GM23338 (cell line): ENCODE measurements at regions not wholly inside any gene's neighbourhood (a gene's known extent, or its start where the extent isn't known, plus 50 kb on each side); places are given as distances from the start of the nearest gene placed in this dataset.

Experiments used
- CREB1 ChIP-seq: fragments of 250-450 bp; sonication (Bioruptor Pico); IDR thresholded peaks from 2 replicates; pipeline ENCODE4 v1.5.0; 2020; ENCODE audit warnings: low read depth, mild to moderate bottlenecking, moderate library complexity
- JUNB ChIP-seq: IDR thresholded peaks from one replicate; pipeline ENCODE4 v1.6.1; 2016; ENCODE audit warnings: antibody characterized with exemption; ENCODE audit not compliant: unreplicated experiment
- NANOG ChIP-seq: IDR thresholded peaks from 2 replicates; pipeline ENCODE4 v1.6.1; 2016; ENCODE audit warnings: antibody characterized with exemption, borderline replicate concordance
- REST ChIP-seq: IDR thresholded peaks from one replicate; pipeline ENCODE4 v1.6.1; 2018; ENCODE audit warnings: antibody characterized with exemption; ENCODE audit not compliant: unreplicated experiment
- ZNF331 ChIP-seq: fragments of 250-450 bp; sonication (Bioruptor Pico); IDR thresholded peaks from 2 replicates; pipeline ENCODE4 v1.5.0; 2020; ENCODE audit warnings: low read depth, mild to moderate bottlenecking, moderate library complexity
- ZNF462 ChIP-seq: fragments of 250-450 bp; sonication (Bioruptor Pico); IDR thresholded peaks from 2 replicates; pipeline ENCODE4 v1.5.0; 2020; ENCODE audit warnings: mild to moderate bottlenecking, moderate library complexity

DNA sequence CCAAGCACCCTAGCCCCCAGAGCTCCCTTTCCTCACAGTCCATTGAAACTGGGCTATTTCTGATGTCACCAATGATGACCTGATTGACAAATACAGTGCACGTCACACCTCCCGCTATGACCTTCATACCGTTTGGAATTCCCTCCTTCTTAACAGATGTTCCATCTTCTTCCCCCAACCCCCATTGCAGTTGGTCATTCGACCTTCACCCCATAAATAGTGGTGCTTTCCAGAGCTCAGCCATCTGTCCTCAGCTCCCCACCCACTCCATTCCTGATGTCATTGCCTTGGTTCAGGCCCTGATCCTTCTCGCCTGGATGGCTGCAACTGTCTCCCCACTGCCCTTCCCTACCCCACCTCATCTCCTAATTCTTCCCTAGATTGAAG, 198.5 kb downstream of the SOD2 start (continued):
- TF ChIP-seq ZNF462 (CRISPR knock-in tag) (no peak), REST (no peak), ZNF331 (CRISPR knock-in tag) (no peak), JUNB (no peak), CREB1 (CRISPR knock-in tag) (no peak), NANOG (no peak)
